Upper lobe of right lung (tissue), 1 donor: ENCODE measurements at regions not wholly inside any gene's neighbourhood (a gene's known extent, or its start where the extent isn't known, plus 50 kb on each side); places are given as distances from the start of the nearest gene placed in this dataset.

Experiments used
- ATAC-seq: fragments of 200-7000 bp; cut with Tn5 transposase; one replicate; pipeline ENCODE4 v1.9.1; 2020; ENCODE audit warnings: mild to moderate bottlenecking, moderate library complexity
- DNase-seq: peaks from one replicate; pipeline ENCODE4 v3.0.0-alpha.2; 2020
- H3K27ac ChIP-seq: fragments of 200-600 bp; one replicate; pipeline ENCODE4 v1.8.0; 2022
- H3K27me3 ChIP-seq: fragments of 200-600 bp; one replicate; pipeline ENCODE4 v1.8.0; 2022; ENCODE audit warnings: mild to moderate bottlenecking
- H3K36me3 ChIP-seq: fragments of 200-600 bp; one replicate; pipeline ENCODE4 v1.8.0; 2022
- H3K4me1 ChIP-seq: fragments of 200-600 bp; one replicate; pipeline ENCODE4 v1.8.0; 2022
- H3K4me3 ChIP-seq: fragments of 200-600 bp; one replicate; pipeline ENCODE4 v1.8.0; 2022; ENCODE audit warnings: mild to moderate bottlenecking
- H3K9me3 ChIP-seq: fragments of 200-600 bp; one replicate; pipeline ENCODE4 v1.8.0; 2022
- CTCF ChIP-seq: fragments of 200-600 bp; IDR thresholded peaks from one replicate; pipeline ENCODE4 v1.8.0; 2022; ENCODE audit warnings: antibody characterized with exemption
- intact Hi-C: fragments of 100-400 bp; cut with DNase I; formaldehyde crosslinking; loops from one replicate; pipeline ENCODE4 v1.11.0; 2022
- donor health status: DM: no; HTN: yes; CAD: no; lungs with severe emphysema.

- Histone ChIP-seq H3K9me3 (no peaks in the 10 kb centered on the region), H3K27ac (no peak overlapping the region), H3K27me3 (no peaks in the 10 kb centered on the region), H3K4me1 (no peaks in the 10 kb centered on the region), H3K4me3 (no peak overlapping the region), H3K36me3 (no peaks in the 10 kb centered on the region)
- intact Hi-C loops = no loop called here
- TF ChIP-seq CTCF = no peak
- DNase-seq (no peak), ATAC-seq (no peak)
Observed at GRCh38 chr4:140316799-140317198, 56.6 kb upstream of the SCOC start.

- intact Hi-C loops = no loop called here
- no peaks in the 10 kb centered on the region for H3K27me3 ChIP-seq
- DNase-seq = no peak
- H3K36me3 ChIP-seq = no peaks in the 10 kb centered on the region
- H3K9me3 ChIP-seq = no peaks in the 10 kb centered on the region
- no peak overlapping the region for H3K27ac ChIP-seq
- no peak overlapping the region for H3K4me3 ChIP-seq
- ATAC-seq = no peak
- H3K4me1 ChIP-seq = no peaks in the 10 kb centered on the region
- TF ChIP-seq CTCF = no peak
Observed at GRCh38 chr4:140315970-140316369, 57.5 kb upstream of the SCOC start.

- no peak for DNase-seq
- Histone ChIP-seq H3K27me3 (no peaks in the 10 kb centered on the region), H3K9me3 (no peaks in the 10 kb centered on the region), H3K4me1 (no peaks in the 10 kb centered on the region), H3K36me3 (no peaks in the 10 kb centered on the region), H3K27ac (no peak overlapping the region), H3K4me3 (no peak overlapping the region)
- no peak for TF ChIP-seq CTCF
- intact Hi-C loops = no loop called here
- ATAC-seq = no peak
Observed at GRCh38 chr4:140315438-140315837, 58.0 kb upstream of the SCOC start.

GRCh38 chr4:140315019-140315418 is 58.4 kb upstream of the SCOC start:
- Histone ChIP-seq H3K4me3 (no peak overlapping the region), H3K4me1 (no peaks in the 10 kb centered on the region), H3K9me3 (no peaks in the 10 kb centered on the region), H3K27ac (no peak overlapping the region), H3K36me3 (no peaks in the 10 kb centered on the region), H3K27me3 (no peaks in the 10 kb centered on the region)
- ATAC-seq = no peak
- no peak for DNase-seq
- no peak for TF ChIP-seq CTCF
- intact Hi-C loops = no loop called here

GRCh38 chr4:140312100-140312499 is 61.3 kb upstream of the SCOC start:
- TF ChIP-seq CTCF = no peak
- Histone ChIP-seq H3K4me3 (no peak overlapping the region), H3K9me3 (no peaks in the 10 kb centered on the region), H3K27me3 (no peaks in the 10 kb centered on the region), H3K36me3 (no peaks in the 10 kb centered on the region), H3K27ac (no peak overlapping the region), H3K4me1 (no peaks in the 10 kb centered on the region)
- intact Hi-C loops = no loop called here
- DNase-seq = no peak
- ATAC-seq = no peak

- ATAC-seq (no peak), DNase-seq (no peak)
- H3K27me3 ChIP-seq = no peaks in the 10 kb centered on the region
- H3K27ac ChIP-seq = no peak overlapping the region
- no peaks in the 10 kb centered on the region for H3K9me3 ChIP-seq
- intact Hi-C loops = no loop called here
- H3K4me1 ChIP-seq = no peaks in the 10 kb centered on the region
- TF ChIP-seq CTCF = no peak
- H3K4me3 ChIP-seq = no peak overlapping the region
- no peaks in the 10 kb centered on the region for H3K36me3 ChIP-seq
Observed at GRCh38 chr4:140311257-140311835, 62.1 kb upstream of the SCOC start.
